Body of pancreas (tissue), 4 donors: ENCODE measurements at regions not wholly inside any gene's neighbourhood (a gene's known extent, or its start where the extent isn't known, plus 50 kb on each side); places are given as distances from the start of the nearest gene placed in this dataset.

Experiments
- CTCF ChIP-seq, 7 experiments: fragments of 450-650 bp in 4 of 7; fragments of 200-600 bp in 3 of 7; sonication (generic) in 3 of 7; IDR thresholded peaks; one replicate each; pipeline ENCODE4 v1.5.1; 2016 to 2019; ENCODE audit warnings: antibody characterized with exemption in 7 of 7
- POLR2A ChIP-seq, 3 donors: fragments of 450-650 bp; IDR thresholded peaks; one replicate each; pipeline ENCODE4 v1.6.1; 2016; ENCODE audit warnings: antibody characterized with exemption in 3 of 3, mild to moderate bottlenecking in 2 of 3

DNA sequence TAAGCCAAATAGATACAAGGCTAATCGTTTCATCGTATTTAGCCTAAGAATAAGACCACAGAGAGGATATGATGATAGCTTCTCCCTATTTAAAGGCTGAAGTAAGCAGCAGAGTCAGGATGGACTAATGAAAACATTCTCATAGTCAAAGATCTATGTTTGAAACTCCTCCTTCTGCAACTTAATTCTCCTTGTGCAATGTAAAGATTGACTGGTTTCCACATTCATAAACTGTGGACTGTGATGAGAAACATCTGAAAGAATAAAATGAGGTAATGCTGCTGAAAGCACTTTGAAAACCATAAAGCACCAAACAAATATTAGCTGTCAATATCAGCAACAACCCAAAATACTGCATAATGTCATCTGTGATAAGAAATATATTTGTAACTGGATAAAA is 361.9 kb downstream of the CSNK1G3 start:
- TF ChIP-seq CTCF (IDR thresholded peaks at IDR 0.05) (no peak), POLR2A (IDR thresholded peaks at IDR 0.05) (no peak)
